Stimulated activated effector memory CD8-positive, alpha-beta T cell treated with anti-CD3 and anti-CD28 coated beads, Interleukin-12 subunit alpha, Interleukin-12 subunit beta, amount 100 ng/mL, for 72 hours (primary cell): ENCODE measurements at regions not wholly inside any gene's neighbourhood (a gene's known extent, or its start where the extent isn't known, plus 50 kb on each side); places are given as distances from the start of the nearest gene placed in this dataset.

Source experiments
- ATAC-seq: fragments of 150-1000 bp; cut with Tn5 transposase; 2 replicates; pipeline ENCODE4 v1.10.0; 2021
- DNase-seq, 2 donors: peaks; one replicate each; pipeline ENCODE4 v3.0.0; 2021 to 2022; ENCODE audit warnings: low spot score in 2 of 2
- H3K27ac Mint-ChIP-seq: one replicate; pipeline ENCODE4 v1.8.0; 2022; ENCODE audit warnings: mild to moderate bottlenecking, mixed read lengths
- H3K36me3 Mint-ChIP-seq: one replicate; pipeline ENCODE4 v1.8.0; 2022; ENCODE audit warnings: mild to moderate bottlenecking, mixed read lengths
- H3K4me1 Mint-ChIP-seq: one replicate; pipeline ENCODE4 v1.8.0; 2022; ENCODE audit warnings: mixed read lengths
- H3K4me3 Mint-ChIP-seq: one replicate; pipeline ENCODE4 v1.8.0; 2022; ENCODE audit warnings: mild to moderate bottlenecking, mixed read lengths
- H3K9me3 Mint-ChIP-seq: one replicate; pipeline ENCODE4 v1.8.0; 2022; ENCODE audit warnings: mixed read lengths

- H3K27ac Mint-ChIP-seq: no peak overlapping the region
- H3K4me3 Mint-ChIP-seq: no peak overlapping the region
- no peaks in the 10 kb centered on the region for H3K4me1 Mint-ChIP-seq
- ATAC-seq (no peak), DNase-seq (no peak)
- no peaks in the 10 kb centered on the region for H3K9me3 Mint-ChIP-seq
- H3K36me3 Mint-ChIP-seq: no peaks in the 10 kb centered on the region
Observed at GRCh38 chr6:80641591-80641990, 535.1 kb downstream of the BCKDHB start.

- no peak overlapping the region for H3K27ac Mint-ChIP-seq
- H3K36me3 Mint-ChIP-seq: no peaks in the 10 kb centered on the region
- DNase-seq (no peak), ATAC-seq (no peak)
- H3K4me3 Mint-ChIP-seq: no peak overlapping the region
- H3K9me3 Mint-ChIP-seq: peaks cover 3% of the 10 kb centered on the region
- H3K4me1 Mint-ChIP-seq: no peaks in the 10 kb centered on the region
Observed at GRCh38 chr6:80640176-80640575, 533.7 kb downstream of the BCKDHB start.

- DNase-seq: no peak
- no peak for ATAC-seq
- Mint-ChIP-seq H3K36me3 (no peaks in the 10 kb centered on the region), H3K27ac (peak overlapping the region; percentile 19), H3K4me1 (no peaks in the 10 kb centered on the region), H3K4me3 (no peak overlapping the region), H3K9me3 (peaks cover 3% of the 10 kb centered on the region)
Observed at GRCh38 chr6:80639181-80639629, 532.7 kb downstream of the BCKDHB start.

GRCh38 chr6:80638213-80639055, 532.0 kb downstream of the BCKDHB start:
- peak; percentile 89 for ATAC-seq

GRCh38 chr6:80637312-80637711, 530.8 kb downstream of the BCKDHB start:
- peaks cover 3% of the 10 kb centered on the region for H3K9me3 Mint-ChIP-seq

More at GRCh38 chr6:80638213-80639055, 532.0 kb downstream of the BCKDHB start:
- peak overlapping the region; percentile 19 for H3K27ac Mint-ChIP-seq
- peaks cover 3% of the 10 kb centered on the region for H3K9me3 Mint-ChIP-seq
- no peak overlapping the region for H3K4me3 Mint-ChIP-seq
- no peaks in the 10 kb centered on the region for H3K4me1 Mint-ChIP-seq
- no peak for DNase-seq
- no peaks in the 10 kb centered on the region for H3K36me3 Mint-ChIP-seq

GRCh38 chr6:80636689-80637088, 530.2 kb downstream of the BCKDHB start:
- ATAC-seq (no peak), DNase-seq (no peak)

More at GRCh38 chr6:80637312-80637711, 530.8 kb downstream of the BCKDHB start:
- peak; percentile 90 for ATAC-seq
- Mint-ChIP-seq H3K36me3 (no peaks in the 10 kb centered on the region), H3K27ac (no peak overlapping the region), H3K4me3 (no peak overlapping the region), H3K4me1 (no peaks in the 10 kb centered on the region)
- DNase-seq: no peak

GRCh38 chr6:80633412-80633811, 526.9 kb downstream of the BCKDHB start:
- Mint-ChIP-seq H3K27ac (no peak overlapping the region), H3K4me1 (no peaks in the 10 kb centered on the region), H3K9me3 (peaks cover 3% of the 10 kb centered on the region), H3K4me3 (no peak overlapping the region), H3K36me3 (no peaks in the 10 kb centered on the region)
- ATAC-seq (no peak), DNase-seq (no peak)

More at GRCh38 chr6:80636689-80637088, 530.2 kb downstream of the BCKDHB start:
- no peaks in the 10 kb centered on the region for H3K36me3 Mint-ChIP-seq
- H3K4me3 Mint-ChIP-seq: no peak overlapping the region
- H3K9me3 Mint-ChIP-seq: peaks cover 3% of the 10 kb centered on the region
- H3K4me1 Mint-ChIP-seq: no peaks in the 10 kb centered on the region
- no peak overlapping the region for H3K27ac Mint-ChIP-seq

- Mint-ChIP-seq H3K4me3 (no peak overlapping the region), H3K9me3 (peaks cover 11% of the 10 kb centered on the region), H3K36me3 (no peaks in the 10 kb centered on the region), H3K4me1 (no peaks in the 10 kb centered on the region), H3K27ac (no peak overlapping the region)
- no peak for DNase-seq
- no peak for ATAC-seq
Observed at GRCh38 chr6:80625405-80625804, 518.9 kb downstream of the BCKDHB start.

GRCh38 chr6:80623066-80623815, 516.8 kb downstream of the BCKDHB start:
- H3K36me3 Mint-ChIP-seq: no peaks in the 10 kb centered on the region
- no peak overlapping the region for H3K27ac Mint-ChIP-seq
- ATAC-seq: no peak
- H3K9me3 Mint-ChIP-seq: peaks cover 15% of the 10 kb centered on the region
- H3K4me3 Mint-ChIP-seq: no peak overlapping the region
- DNase-seq: no peak
- no peaks in the 10 kb centered on the region for H3K4me1 Mint-ChIP-seq

- DNase-seq (no peak), ATAC-seq (no peak)
- H3K4me1 Mint-ChIP-seq: no peaks in the 10 kb centered on the region
Observed at GRCh38 chr6:80622641-80623040, 516.2 kb downstream of the BCKDHB start.

GRCh38 chr6:80618953-80619352, 512.5 kb downstream of the BCKDHB start:
- Mint-ChIP-seq H3K36me3 (no peaks in the 10 kb centered on the region), H3K9me3 (peaks cover 8% of the 10 kb centered on the region), H3K4me3 (no peak overlapping the region), H3K27ac (no peak overlapping the region), H3K4me1 (no peaks in the 10 kb centered on the region)
- DNase-seq (no peak), ATAC-seq (no peak)

More at GRCh38 chr6:80622641-80623040, 516.2 kb downstream of the BCKDHB start:
- H3K27ac Mint-ChIP-seq: no peak overlapping the region
- no peaks in the 10 kb centered on the region for H3K36me3 Mint-ChIP-seq
- H3K9me3 Mint-ChIP-seq: peaks cover 15% of the 10 kb centered on the region
- no peak overlapping the region for H3K4me3 Mint-ChIP-seq

- Mint-ChIP-seq H3K4me3 (no peak overlapping the region), H3K36me3 (no peaks in the 10 kb centered on the region), H3K27ac (no peak overlapping the region), H3K9me3 (peaks cover 8% of the 10 kb centered on the region), H3K4me1 (no peaks in the 10 kb centered on the region)
- DNase-seq: no peak
- peak; percentile 82 for ATAC-seq
Observed at GRCh38 chr6:80610846-80611245, 504.4 kb downstream of the BCKDHB start.

GRCh38 chr6:80608881-80609280, 502.4 kb downstream of the BCKDHB start:
- Mint-ChIP-seq H3K4me3 (no peak overlapping the region), H3K27ac (no peak overlapping the region), H3K36me3 (no peaks in the 10 kb centered on the region), H3K9me3 (peaks cover 3% of the 10 kb centered on the region), H3K4me1 (no peaks in the 10 kb centered on the region)
- no peak for DNase-seq
- ATAC-seq: no peak

- no peak overlapping the region for H3K4me3 Mint-ChIP-seq
- no peaks in the 10 kb centered on the region for H3K36me3 Mint-ChIP-seq
- H3K4me1 Mint-ChIP-seq: no peaks in the 10 kb centered on the region
- DNase-seq (no peak), ATAC-seq (no peak)
- H3K27ac Mint-ChIP-seq: no peak overlapping the region
- no peaks in the 10 kb centered on the region for H3K9me3 Mint-ChIP-seq
Observed at GRCh38 chr6:80607811-80608391, 501.4 kb downstream of the BCKDHB start.

- no peak for DNase-seq
- H3K4me3 Mint-ChIP-seq: no peak overlapping the region
- no peak for ATAC-seq
- H3K36me3 Mint-ChIP-seq: no peaks in the 10 kb centered on the region
- H3K9me3 Mint-ChIP-seq: no peaks in the 10 kb centered on the region
- no peak overlapping the region for H3K27ac Mint-ChIP-seq
- no peaks in the 10 kb centered on the region for H3K4me1 Mint-ChIP-seq
Observed at GRCh38 chr6:80605165-80605989, 498.9 kb downstream of the BCKDHB start.
